NCI-H345 treated with DMSO at 0.1 percent for 48 hours (cell line): ENCODE measurements at regions not wholly inside any gene's neighbourhood (a gene's known extent, or its start where the extent isn't known, plus 50 kb on each side); places are given as distances from the start of the nearest gene placed in this dataset.

Source experiments
- DNase-seq: peaks from one replicate; lab custom pipeline; 2025; ENCODE audit not compliant: unreplicated experiment; lab: John Stamatoyannopoulos, UW

DNA sequence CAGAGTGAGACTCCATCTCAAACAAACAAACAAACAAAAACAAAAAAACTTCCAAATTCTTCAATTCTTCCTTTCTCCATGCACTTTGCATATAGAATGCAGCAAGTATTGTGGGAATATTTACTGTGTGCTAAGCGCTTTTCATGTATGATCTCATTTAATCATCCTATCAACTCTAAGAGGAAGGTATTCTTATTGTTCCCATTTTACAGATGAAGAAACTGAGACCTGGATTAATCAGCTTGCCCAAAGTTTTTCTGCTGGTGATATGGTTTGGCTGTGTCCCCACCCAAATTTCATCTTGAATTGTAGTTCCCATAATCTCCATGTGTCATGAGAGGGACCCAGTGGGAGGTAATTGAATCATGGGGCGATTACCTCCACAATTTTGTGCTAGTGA is 56.6 kb upstream of the KCNG1 start:
- no peak for DNase-seq

DNA sequence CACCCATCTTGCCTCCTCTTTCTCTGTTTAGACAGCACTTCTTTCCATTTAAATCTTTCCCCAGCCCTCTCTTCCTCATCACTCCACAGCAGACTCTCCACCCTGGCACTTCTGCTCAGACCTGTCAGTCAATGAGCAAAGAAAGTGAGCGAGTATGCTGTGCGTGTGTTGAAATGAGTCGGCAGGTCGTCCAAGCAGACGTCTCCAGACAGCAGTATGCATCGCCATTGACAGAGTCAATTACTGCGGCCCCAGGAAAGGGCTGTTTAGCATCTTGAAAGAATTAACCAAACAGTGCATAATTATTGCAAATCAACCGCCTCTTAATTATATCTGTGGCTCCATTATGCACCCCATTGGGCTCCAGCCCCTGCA is 54.8 kb upstream of the KCNG1 start:
- no peak for DNase-seq

DNA sequence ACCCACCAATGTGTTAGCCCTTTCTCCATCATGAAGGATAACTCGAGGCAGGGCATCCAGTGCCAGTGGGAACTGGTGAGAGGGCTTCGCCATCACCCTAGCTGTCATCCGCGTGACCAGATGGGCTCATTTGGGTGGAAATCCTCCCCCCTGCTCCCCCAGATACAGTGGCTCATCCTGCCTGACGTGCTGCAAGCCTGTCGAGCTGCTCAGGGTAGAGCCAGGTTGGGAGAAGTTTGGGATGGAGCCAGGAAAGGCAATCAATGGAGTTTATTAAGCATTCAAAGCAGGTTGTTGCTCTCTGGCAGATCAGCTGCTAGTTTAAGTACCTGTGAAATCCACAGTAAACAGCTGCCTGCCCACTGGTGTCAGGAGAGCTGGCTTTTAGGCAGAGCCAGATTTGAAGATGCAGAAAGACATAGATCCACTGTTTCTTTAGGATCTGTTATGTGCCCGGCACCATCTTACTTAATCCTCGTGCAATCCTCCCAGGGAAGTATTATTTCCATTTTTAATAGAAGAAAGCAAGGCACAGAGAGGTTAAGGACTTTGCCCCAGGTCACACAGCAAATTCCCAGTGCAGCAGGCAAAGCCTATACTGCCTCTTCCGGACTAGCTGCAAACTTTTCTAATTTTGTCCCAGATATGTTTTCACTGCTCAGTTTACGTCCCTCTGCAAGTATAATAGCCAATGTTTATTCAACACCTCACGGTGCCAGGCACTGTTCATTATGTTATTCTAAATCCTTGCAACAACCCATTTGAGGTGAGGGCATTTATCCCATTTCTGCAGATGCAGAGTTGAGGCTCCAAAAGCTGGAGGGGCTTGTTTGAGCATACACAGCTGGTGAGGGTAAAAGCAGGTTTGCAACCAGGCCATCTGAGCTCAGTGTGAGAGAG is 54.1 kb upstream of the KCNG1 start:
- DNase-seq: peak; percentile 14

DNA sequence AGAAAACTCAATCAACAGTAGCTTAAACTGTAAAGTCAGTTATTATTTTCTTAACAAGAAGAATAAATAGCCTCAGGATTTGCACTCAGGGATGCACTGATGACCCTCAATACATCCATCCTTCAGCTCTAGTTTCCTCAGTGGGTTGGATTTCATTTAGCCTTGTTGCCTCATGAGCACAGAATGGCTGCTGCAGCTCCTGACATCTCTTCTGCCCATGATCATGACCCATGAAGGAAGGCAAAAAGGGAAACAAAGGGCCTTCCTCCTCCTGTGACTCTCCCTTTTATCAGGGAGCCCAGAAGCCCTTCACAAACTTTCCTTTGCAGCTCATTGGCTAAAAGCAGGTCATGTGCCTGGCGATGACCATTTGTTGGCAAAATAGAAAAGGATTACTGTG is 51.2 kb upstream of the KCNG1 start:
- no peak for DNase-seq
